Tibial nerve (tissue), 4 donors: ENCODE measurements at regions not wholly inside any gene's neighbourhood (a gene's known extent, or its start where the extent isn't known, plus 50 kb on each side); places are given as distances from the start of the nearest gene placed in this dataset.

Source experiments
- DNase-seq, 2 donors: peaks; one replicate each; pipeline ENCODE4 v3.0.0-alpha.2; 2019; ENCODE audit warnings: low spot score in 2 of 2
- H3K27ac ChIP-seq, 4 donors: fragments of 200-600 bp; sonication (generic) in 3 of 4; one replicate each; pipeline ENCODE4 v1.5.1; 2017 to 2019; ENCODE audit warnings: mild to moderate bottlenecking in 1 of 4
- H3K27me3 ChIP-seq, 2 donors: fragments of 200-600 bp; sonication (generic) in 1 of 2; one replicate each; pipeline versions ENCODE4 v1.5.1 to v1.6.0; 2017 to 2019
- H3K36me3 ChIP-seq, 3 donors: fragments of 200-600 bp; sonication (generic); one replicate each; pipeline ENCODE4 v1.5.1; 2018 to 2019
- H3K4me1 ChIP-seq, 4 donors: fragments of 200-600 bp; sonication (generic) in 3 of 4; one replicate each; pipeline ENCODE4 v1.5.1; 2017 to 2019
- H3K4me3 ChIP-seq, 4 donors: fragments of 200-600 bp; sonication (generic) in 3 of 4; one replicate each; pipeline ENCODE4 v1.5.1; 2017 to 2019; ENCODE audit warnings: mild to moderate bottlenecking in 1 of 4, moderate library complexity in 1 of 4
- H3K9me3 ChIP-seq, 4 donors: fragments of 200-600 bp; sonication (generic) in 3 of 4; one replicate each; pipeline ENCODE4 v1.5.1; 2017 to 2019
- EP300 ChIP-seq, 2 donors: sonication (generic); formaldehyde crosslinking; IDR thresholded peaks; one replicate each; pipeline ENCODE4 v1.6.1; 2017; ENCODE audit warnings: antibody characterized with exemption in 2 of 2, mild to moderate bottlenecking in 1 of 2
- POLR2A ChIP-seq, 2 donors: fragments of 450-650 bp; IDR thresholded peaks; one replicate each; pipeline ENCODE4 v1.6.1; 2017; ENCODE audit warnings: antibody characterized with exemption in 2 of 2, mild to moderate bottlenecking in 2 of 2, moderate library complexity in 2 of 2
- WGBS, 2 donors: methylation state at CpG; one replicate each; pipeline ENCODE4 v1.1.5; 2018; 5-methylcytosine and 5-hydroxymethylcytosine counted together
- TF ChIP-seq, protein P1 (sequence below), 5 experiments: fragments of 200-600 bp in 3 of 5; fragments of 450-650 bp in 2 of 5; sonication (generic) in 3 of 5; IDR thresholded peaks; one replicate each; pipeline ENCODE4 v1.5.1; 2016 to 2019; ENCODE audit warnings: antibody characterized with exemption in 5 of 5, mild to moderate bottlenecking in 3 of 5, moderate library complexity in 2 of 5

DNA sequence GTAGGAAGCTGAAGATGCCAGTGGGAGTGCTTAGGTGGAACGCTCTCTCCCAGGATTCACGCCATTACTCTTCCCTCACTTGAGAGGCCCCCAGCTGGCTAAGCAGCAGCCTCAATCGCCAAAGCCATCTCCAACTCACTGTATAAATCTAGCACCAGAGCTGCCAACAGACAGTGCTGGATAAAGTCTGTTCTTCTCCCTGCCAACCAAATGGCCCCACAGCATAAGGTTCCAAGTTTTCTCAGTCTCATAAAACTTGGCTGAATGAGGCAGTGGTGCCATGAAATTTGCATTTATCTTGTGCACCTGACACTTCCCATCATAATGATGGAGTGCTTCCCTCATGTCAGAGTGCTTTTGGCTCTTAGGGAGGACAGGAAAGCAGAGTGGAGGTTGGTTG lies 428.2 kb upstream of the ETAA1 start:
- no peak overlapping the region for H3K4me3 ChIP-seq
- no peak for DNase-seq
- no peaks in the 10 kb centered on the region for H3K4me1 ChIP-seq
- H3K36me3 ChIP-seq, result no peaks in the 10 kb centered on the region
- no peak overlapping the region for H3K27ac ChIP-seq
- H3K27me3 ChIP-seq, result no peaks in the 10 kb centered on the region
- no peaks in the 10 kb centered on the region for H3K9me3 ChIP-seq
- whole genome bisulfite sequencing, 2 donors, result 78 to 98% methylated on average over 3 of the region's 3 CpGs
- no peak for TF ChIP-seq POLR2A (IDR thresholded peaks at IDR 0.05)
- TF ChIP-seq, protein P1, sequence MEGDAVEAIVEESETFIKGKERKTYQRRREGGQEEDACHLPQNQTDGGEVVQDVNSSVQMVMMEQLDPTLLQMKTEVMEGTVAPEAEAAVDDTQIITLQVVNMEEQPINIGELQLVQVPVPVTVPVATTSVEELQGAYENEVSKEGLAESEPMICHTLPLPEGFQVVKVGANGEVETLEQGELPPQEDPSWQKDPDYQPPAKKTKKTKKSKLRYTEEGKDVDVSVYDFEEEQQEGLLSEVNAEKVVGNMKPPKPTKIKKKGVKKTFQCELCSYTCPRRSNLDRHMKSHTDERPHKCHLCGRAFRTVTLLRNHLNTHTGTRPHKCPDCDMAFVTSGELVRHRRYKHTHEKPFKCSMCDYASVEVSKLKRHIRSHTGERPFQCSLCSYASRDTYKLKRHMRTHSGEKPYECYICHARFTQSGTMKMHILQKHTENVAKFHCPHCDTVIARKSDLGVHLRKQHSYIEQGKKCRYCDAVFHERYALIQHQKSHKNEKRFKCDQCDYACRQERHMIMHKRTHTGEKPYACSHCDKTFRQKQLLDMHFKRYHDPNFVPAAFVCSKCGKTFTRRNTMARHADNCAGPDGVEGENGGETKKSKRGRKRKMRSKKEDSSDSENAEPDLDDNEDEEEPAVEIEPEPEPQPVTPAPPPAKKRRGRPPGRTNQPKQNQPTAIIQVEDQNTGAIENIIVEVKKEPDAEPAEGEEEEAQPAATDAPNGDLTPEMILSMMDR (IDR thresholded peaks at IDR 0.05), result no peak
- no peak for TF ChIP-seq EP300 (IDR thresholded peaks at IDR 0.05)

DNA sequence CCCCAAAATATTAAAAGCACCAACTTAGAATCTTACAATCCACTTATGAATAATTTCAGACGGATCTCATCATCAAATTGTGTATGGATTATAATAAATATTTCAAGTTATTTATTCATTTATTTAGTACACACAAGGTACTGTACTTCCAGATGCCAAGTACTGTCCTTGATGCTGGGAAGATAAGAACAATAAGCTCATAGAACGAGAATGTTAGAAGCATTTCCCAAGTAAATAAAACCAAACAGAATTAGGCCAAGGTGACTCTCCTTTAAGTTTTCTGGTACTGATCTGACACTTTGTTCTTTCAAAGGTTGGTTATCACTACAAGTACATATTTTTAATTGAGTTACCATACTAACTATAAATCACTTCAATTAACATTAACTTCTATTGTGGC lies 416.1 kb upstream of the ETAA1 start:
- H3K27me3 ChIP-seq, result no peaks in the 10 kb centered on the region
- no peak for DNase-seq
- TF ChIP-seq POLR2A (IDR thresholded peaks at IDR 0.05) (no peak), EP300 (IDR thresholded peaks at IDR 0.05) (no peak)
- TF ChIP-seq, protein P1 (IDR thresholded peaks at IDR 0.05), result no peak
- WGBS, 2 donors, result 72 to 77% methylated on average over 2 of the region's 2 CpGs
- H3K36me3 ChIP-seq, result no peaks in the 10 kb centered on the region
- H3K27ac ChIP-seq, result no peak overlapping the region
- H3K4me3 ChIP-seq, result no peak overlapping the region
- H3K4me1 ChIP-seq, result no peaks in the 10 kb centered on the region
- H3K9me3 ChIP-seq, result no peaks in the 10 kb centered on the region

DNA sequence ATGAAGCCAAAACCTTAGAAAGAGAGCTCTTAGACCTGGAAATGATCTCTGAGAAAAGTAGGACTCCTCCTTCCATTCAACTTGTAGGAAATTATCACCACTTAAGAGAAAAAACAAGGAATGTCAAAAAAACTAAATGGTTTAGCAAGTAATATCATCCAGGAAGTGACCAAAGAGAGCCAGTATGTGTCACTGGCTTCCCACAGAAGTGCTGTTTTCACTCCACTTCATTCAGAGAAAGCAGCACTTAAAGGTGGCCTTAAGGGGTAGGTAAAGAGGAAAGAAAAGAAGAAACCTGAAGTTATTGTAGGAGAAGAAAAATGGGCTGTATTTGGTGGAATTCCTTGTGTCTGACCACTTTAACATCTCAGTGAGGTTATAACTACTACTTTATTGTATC lies 414.4 kb upstream of the ETAA1 start:
- Histone ChIP-seq H3K9me3 (no peaks in the 10 kb centered on the region), H3K4me3 (no peak overlapping the region), H3K36me3 (no peaks in the 10 kb centered on the region), H3K27me3 (no peaks in the 10 kb centered on the region), H3K4me1 (no peaks in the 10 kb centered on the region), H3K27ac (no peak overlapping the region)
- DNase-seq, result no peak
- TF ChIP-seq, protein P1 (IDR thresholded peaks at IDR 0.05), result no peak
- no peak for TF ChIP-seq POLR2A (IDR thresholded peaks at IDR 0.05)

GRCh38 chr2:66984864-66985263 lies 412.3 kb upstream of the ETAA1 start:
- DNase-seq, result no peak
- TF ChIP-seq EP300 (IDR thresholded peaks at IDR 0.05) (no peak), POLR2A (IDR thresholded peaks at IDR 0.05) (no peak)
- TF ChIP-seq, protein P1 (IDR thresholded peaks at IDR 0.05), result no peak
- H3K36me3 ChIP-seq, result no peaks in the 10 kb centered on the region
- no peak overlapping the region for H3K4me3 ChIP-seq
- no peaks in the 10 kb centered on the region for H3K4me1 ChIP-seq
- no peaks in the 10 kb centered on the region for H3K27me3 ChIP-seq
- H3K27ac ChIP-seq, result no peak overlapping the region
- no peaks in the 10 kb centered on the region for H3K9me3 ChIP-seq

DNA sequence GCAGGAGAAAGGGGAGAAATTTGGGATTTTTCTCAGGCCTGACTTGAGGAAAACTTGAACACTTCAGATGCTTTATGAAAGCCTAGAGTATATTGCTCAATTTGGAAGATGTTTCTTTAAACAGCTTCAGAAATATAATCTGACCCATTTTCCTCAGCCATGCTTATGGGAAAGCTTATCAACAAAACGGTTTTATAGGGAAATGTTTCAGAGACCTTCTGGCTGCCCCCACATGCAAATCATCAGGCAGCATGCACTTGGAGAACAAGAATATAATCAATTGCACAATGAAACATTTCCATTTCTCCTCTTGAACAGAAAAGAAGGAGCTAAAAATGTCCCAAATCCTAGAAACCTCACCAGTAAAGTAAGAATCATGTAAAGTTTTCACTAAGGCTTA lies 411.2 kb upstream of the ETAA1 start:
- Histone ChIP-seq H3K4me3 (no peak overlapping the region), H3K9me3 (no peaks in the 10 kb centered on the region), H3K4me1 (no peaks in the 10 kb centered on the region), H3K27me3 (no peaks in the 10 kb centered on the region), H3K27ac (no peak overlapping the region), H3K36me3 (no peaks in the 10 kb centered on the region)
- 6 to 28% methylated on average over 1 of the region's 1 CpG for whole genome bisulfite sequencing, 2 donors
- TF ChIP-seq POLR2A (IDR thresholded peaks at IDR 0.05) (no peak), EP300 (IDR thresholded peaks at IDR 0.05) (no peak)
- TF ChIP-seq, protein P1 (IDR thresholded peaks at IDR 0.05), result no peak
- no peak for DNase-seq
